GM19452 (cell line): ENCODE measurements at regions not wholly inside any gene's neighbourhood (a gene's known extent, or its start where the extent isn't known, plus 50 kb on each side); places are given as distances from the start of the nearest gene placed in this dataset.
"Not testable (repeated sequence)": the region's sequence is repeated elsewhere in the genome, so short reads cannot be mapped to it uniquely, and the experiment has no call there.

Experiments used
- ATAC-seq: cut with Tn5 transposase; IDR thresholded peaks from one replicate; pipeline ENCODE4 v1.9.1; 2021; ENCODE audit not compliant: unreplicated experiment

GRCh38 chr3:107465064-107465631, 57.6 kb upstream of the BBX start:
- no peak for ATAC-seq

- ATAC-seq: no peak
These were observed 54.0 kb upstream of the BBX start for GRCh38 chr3:107468782-107469181.

GRCh38 chr3:107470496-107470895, 52.3 kb upstream of the BBX start:
- not testable (repeated sequence) for ATAC-seq
